NCI-H128 (cell line): ENCODE measurements at regions not wholly inside any gene's neighbourhood (a gene's known extent, or its start where the extent isn't known, plus 50 kb on each side); places are given as distances from the start of the nearest gene placed in this dataset.
"Not testable (repeated sequence)": the region's sequence is repeated elsewhere in the genome, so short reads cannot be mapped to it uniquely, and the experiment has no call there.

Experiments used
- DNase-seq: peaks from one replicate; lab custom pipeline; 2025; ENCODE audit not compliant: unreplicated experiment; lab: John Stamatoyannopoulos, UW

DNA sequence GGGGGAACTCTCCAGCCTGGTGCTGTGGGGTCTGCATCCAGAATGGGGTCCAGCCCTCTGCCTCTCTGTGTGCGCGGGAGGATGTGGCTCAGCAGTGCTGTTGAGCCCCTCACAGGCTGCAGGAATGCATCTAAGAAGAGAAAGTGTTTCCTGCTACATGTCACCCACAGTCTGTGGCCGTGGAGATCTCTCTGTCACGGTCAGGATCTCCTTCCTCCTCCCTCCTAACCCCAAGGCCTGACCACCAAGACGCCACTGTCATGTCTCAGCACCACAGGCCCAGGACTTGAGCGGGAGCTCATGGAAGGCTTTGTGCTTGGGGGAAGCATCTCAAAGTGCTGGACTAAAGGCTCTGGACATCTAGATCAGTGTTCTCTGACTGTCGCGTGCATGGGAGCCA is 90.1 kb downstream of the SREK1 start:
- no peak for DNase-seq

DNA sequence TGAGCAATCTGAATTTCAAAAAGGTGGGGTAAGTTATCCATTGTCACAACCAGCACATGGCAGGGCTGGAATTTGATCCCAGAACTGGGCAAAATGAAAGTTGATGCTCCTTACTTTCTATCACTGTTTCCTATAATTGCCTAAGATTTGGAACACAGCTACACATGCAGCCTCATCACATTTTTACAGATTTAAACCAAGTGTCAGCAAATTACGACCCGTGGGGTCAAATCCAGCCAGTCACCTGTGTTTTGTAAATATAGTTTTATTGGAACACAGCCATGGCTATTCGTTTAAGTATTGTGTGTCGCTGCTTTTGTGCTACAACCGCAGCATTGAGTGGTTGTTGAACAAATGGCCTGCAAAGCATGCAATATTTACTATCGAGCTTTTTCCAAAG is 94.3 kb downstream of the SREK1 start:
- no peak for DNase-seq

DNA sequence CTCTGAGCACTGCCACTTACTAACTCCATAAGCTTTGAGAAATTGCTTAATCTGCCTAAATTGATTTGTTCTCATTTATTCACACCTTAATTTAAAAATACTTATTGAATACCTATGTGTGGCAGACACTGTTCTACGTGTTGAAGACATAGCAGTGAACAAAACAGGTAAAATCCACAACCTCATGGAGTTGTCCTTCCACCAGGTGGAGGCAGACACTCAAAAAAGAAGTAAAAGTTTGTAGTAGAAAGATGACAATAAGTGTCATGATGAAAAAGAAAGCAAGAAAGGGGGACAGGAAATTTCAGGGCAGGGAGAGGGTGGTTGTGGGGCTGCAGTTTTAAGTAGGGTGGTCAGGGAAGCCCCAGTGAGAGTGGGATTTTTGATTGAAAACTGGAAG is 94.9 kb downstream of the SREK1 start:
- no peak for DNase-seq

DNA sequence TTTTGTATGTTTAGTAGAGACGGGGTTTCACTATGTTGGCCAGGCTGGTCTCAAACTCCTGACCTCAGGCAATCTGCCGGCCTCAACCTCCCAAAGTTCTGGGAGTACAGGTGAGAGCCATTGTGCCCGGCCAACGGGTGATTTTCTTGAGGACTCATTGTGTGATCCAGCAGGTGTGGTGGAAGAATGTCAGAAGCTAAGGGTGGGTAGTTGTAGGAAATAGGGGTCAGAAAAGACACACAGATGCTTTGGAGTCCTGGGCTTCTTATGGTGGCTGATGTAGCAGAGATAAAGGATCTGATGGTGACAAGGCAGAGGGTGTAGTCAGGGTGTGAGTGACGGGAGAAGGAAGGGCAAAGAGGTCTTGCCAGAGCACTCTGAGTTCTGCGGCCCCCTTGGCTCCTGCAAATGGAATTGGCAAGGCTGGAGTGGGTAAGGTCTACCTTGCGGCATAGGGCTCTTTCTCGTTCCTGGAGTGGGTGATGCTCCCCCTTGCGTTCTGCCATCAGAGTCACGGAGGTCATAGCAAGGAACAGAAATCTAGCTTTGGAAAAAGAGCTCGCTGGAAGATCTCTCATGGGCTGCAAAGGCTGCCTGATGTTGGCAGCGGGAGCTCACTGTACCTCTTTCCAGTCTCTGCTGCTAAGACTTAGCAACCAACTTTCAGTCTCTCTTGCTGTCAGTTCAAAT is 97.2 kb downstream of the SREK1 start:
- no peak for DNase-seq

DNA sequence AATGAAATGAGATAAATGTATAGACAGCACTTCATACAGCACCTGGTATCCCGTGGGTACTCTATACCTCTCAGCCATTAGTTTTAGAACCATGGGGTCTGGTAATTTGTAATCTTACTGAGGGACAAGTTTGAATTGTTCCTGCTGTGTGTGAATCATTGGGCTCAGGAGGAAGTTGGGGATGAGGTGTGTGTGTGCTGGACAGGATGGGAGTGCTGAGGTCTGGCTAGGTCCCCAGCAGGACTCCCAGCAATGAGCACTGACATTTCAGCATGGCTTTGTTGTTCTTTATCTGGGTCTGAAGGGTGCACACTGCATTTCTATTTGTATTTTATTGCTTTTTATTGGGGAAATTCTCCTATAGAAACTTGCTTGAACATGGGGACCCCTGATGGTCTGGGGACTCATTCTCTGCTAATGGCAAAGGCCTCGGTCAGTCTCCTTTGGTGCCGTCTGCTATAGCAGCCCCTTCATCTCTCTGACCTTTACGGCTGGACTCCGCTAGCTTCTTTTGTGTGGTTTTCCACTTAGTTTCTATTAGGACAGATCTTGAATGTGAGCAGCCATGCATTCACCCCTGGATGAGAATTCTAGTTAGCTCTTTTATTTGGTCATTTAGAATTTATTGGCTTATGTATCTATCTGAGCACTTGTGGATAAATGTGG is 98.1 kb downstream of the SREK1 start:
- no peak for DNase-seq

DNA sequence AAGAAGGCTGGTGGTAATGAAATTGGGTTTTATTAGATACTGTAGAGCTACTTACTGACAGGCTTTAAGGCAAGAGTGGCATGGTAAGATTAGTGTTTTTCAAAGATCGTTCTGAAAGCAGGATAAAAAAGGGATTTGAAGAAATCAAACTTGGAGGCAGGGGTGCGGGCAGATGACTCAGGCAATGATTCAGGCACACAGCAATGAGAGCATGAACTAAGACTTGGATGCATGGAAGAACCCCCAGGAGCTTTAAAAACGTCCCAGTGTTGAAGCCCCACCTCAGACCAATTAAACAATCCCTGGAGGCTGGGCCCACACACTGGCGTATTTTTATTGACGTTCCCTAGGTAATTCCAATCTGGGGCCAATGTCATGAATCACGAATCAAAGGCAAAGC is 102.5 kb downstream of the SREK1 start:
- DNase-seq = no peak

DNA sequence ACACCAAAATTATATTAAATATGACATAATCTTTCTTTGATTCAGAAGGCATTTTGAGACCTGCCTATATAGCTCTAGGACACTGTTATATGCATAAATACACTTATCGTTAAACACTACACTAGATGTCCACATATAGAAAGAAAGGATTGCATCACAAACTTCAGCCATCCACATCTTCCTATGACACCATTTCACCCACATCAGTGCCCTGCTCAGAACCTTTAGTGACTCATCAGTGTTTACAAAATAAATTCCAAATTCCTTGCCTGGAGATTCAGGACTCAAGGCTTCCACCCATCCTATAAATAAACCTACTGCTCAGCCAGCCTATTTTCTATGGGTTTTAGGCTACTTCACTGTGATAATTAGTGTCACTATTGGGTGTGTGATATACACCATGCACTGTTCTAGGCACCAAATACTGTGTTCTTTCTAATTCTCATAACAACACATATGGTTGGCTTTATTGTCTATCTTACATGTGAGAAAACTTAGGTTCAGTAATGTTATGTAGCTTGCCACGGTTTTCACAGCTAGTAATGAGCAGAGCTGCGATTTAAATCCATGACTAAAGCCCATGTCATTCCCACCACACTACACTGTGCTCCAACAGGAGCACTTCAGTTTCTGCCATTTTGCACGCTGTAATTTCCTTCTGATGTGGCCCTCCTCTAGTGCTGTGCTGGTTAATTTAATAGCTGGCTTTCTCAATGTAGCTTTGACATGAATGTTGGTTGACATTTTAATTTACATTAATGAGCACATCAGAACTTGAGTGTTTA is 103.3 kb downstream of the SREK1 start:
- no peak for DNase-seq

DNA sequence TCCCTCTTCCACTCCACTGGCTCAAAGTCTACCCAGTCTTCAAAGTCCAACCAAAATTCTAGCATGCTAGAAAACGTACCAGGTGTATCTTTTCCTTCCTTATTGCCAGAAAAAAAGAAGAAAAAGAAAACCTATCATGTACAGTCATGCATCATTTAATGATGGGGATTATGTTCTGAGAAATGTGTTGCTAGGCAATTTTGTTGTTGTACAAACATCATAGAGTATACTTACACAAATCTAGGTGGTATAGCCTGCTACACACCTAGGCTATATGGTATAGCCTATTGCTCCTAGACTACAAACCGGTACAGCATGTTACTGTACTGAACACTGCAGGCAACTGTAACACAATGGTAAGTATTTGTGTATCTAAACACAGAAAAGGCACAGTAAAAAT is 104.8 kb downstream of the SREK1 start:
- no peak for DNase-seq

DNA sequence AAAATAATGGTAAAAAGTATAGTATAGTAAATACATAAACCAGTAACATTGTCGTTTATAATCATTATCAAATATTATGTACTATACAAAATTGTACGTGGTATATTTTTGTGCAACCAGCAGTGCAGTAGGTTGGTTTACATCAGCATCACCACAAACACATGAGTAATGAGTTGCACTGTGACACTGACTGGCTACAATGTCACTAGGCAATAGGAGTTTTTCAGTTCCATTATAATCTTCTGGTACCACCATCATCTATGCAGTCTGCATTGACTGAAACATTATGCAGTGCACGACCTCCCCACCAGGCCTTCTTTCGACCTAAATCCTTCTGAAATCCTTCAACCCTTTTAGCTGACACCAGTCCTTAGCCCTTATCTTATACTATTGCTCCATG is 105.8 kb downstream of the SREK1 start:
- no peak for DNase-seq

DNA sequence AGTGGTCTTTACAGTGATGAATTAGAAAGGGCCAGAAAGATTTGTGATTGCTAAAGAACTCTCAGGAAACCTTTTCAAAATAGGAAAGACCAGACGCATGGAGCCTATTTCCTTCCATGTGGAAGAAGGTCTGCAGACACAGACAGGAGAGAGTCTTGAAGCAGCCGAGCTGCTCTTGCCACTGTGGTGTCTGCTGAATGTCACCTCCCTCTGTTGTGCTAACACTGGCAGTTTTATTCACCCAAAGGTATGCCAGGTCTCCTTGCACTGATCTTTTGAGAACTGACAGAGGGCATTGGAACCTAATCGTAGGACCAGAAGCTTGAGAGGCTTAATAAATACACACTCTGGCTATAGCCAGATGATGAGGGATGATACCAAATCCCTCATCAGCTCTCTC is 108.7 kb downstream of the SREK1 start:
- no peak for DNase-seq

DNA sequence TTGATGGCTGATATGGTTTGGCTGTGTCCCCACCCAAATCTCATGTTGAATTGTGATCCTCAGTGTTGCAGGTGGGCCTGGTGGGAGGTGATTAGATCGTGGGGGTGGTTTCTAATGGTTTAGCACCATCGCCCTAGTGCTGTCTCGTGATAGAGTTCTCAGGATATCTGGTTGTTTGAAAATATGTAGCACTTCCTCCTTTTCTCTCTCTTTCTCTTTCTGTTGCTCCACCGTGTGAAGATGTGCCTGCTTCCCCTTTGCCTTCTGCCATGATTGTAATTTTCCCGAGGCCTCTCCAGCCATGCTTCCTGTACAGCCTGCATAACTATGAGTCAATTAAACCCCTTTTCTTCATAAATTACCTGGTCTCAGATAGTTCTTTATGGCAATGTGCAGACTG is 111.6 kb downstream of the SREK1 start:
- no peak for DNase-seq

DNA sequence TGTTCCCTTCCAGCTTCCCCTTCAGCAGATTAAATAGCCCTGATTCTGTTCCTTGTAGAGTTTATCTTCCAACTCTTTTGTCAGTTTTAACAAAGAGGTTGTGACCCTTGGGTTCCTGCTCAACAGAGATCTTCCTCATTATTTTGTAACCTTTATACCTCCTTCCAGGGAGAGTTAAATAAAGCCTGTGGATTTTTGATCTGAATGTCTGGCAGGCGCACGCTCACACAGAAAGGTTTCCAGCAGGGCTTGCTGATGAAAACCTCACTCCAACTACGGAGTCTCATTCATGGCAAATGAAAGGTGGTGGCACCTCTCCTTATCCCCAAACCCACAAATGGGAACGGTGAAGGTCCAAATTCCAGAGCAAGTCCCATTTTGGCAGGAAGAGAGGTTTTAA is 129.0 kb downstream of the SREK1 start:
- DNase-seq = no peak

DNA sequence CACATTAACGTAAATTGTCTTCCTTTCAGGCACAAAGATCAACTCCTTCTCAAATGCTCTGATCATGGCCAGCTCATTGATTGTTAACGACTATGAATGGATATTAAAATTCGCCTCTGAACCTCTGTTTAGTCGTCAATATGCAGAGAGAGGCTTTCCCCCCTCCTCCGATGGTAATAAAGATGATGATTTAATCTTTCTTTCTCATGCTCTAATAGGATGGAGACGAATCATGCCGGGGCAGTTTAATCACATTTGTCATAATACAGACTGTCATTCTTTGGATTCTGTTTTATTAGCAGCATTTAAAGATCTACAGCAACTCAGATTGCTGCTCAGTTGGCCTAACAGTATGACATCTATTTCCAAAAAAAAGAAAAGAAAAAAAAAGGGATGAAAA is 132.9 kb downstream of the SREK1 start:
- no peak for DNase-seq

DNA sequence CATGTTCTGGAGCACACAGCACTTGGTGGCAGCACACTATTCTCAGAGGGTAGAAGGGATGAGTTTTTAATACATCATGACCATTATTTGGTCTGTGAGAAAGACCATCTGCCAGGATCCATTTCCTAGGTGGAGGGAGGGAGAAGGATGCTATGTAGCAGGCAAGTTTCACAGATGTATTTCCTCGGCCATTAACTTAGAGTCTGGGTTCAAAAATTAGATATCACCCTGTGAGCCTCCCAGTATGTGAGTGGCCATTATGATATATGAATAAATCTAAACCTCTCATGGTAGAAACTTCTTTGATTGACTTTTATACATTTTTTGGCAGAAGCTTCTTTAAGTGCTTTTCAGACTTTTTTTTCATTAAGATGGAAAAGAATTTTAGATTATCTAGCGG is 133.9 kb downstream of the SREK1 start:
- no peak for DNase-seq

DNA sequence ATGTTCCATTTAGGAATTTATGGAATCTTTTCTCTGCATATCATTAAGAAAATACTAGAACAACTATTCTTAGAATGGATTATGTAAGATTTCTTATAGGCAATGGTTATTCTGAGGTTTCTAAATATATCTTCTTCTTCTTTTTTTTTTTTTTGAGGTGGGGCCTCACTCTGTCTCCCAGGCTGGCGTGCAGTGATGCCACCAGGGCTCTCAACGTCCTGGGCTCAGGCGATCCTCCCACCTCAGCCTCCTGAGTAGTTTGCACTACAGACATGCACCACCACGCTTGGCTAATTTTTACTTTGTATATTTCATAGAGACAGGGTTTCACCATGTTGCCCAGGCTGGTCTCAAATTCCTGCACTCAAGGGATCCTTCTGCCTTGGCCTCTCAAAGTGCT is 137.2 kb downstream of the SREK1 start:
- no peak for DNase-seq

DNA sequence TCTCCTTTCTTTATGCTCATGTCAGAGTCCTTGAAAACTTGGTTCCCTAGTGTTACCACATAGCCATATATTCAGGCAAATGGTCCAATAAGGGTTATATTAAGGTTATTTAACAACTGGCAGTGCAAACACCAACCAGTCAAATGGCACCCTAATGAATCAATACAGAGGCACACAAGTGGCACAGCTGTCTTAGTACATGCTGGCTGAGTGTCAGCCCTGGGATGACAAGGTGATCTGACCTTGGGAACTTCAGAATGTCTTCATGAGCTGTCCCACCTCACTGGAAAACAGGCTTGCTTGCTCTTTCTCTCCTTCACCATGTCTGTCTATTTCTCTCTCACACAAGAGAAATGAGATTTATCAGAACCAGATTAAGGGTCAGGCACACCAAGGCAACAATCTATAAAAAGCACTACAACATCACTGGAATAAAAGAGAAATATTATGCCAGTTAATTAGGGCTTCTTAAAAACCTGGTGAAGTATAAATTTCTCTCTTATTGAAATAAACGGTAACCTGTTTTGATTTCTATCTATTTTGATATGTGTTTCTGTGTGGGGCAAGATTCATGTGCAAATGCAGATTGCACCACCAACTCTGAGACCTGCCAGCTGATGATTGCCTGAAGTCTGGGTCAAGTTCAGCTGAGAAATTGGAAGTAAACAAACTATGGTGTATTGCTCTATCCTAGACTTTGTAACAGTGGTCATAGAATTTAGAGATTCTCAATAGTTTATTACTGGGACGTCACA is 140.7 kb downstream of the SREK1 start:
- DNase-seq = no peak

DNA sequence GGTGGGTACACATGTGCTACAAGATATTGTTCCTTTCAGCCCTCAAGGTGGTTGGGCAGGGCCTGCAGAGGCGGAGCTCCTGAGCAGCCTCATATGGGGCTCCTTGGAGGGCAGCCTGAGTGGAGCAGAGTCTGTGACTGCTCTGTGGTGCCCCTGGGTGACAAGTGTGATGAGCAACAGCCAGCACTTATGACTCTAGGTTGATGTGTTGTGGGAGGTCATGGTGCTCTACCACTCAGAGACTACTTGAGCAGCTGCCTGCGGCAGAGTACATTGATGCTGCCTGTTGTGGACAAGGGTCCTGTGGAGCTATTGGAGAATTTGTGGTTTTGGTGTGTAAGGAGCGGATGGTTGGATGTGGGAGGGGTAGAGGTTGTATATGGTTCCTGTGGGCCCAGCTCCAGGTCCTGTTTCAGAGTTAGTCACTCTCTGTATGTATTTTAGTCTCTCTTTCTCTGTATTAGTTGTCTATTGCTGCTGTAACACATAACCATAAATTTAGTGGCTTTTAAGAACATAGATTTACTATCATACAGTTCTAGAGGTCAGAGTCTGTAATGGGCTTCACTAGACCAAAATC is 141.3 kb downstream of the SREK1 start:
- DNase-seq = no peak

DNA sequence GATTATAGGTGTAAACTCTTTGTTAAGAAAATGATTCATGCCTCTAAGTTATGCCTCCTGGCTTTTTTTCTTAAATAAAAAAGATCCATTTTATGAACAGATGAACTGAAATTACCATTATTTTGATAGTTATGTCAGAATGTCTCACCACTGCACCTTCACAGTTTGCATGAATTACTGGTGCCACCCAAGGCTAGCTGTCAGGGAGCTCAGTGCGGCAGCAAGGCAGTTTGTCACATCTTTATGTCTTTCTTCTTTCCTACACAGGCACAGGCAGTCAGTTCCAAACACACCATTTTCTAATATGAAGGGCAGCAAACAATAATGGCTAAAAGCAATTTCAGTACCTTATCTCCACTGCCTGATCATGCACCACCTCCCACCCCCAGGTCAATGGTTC is 147.7 kb downstream of the SREK1 start:
- DNase-seq = no peak

DNA sequence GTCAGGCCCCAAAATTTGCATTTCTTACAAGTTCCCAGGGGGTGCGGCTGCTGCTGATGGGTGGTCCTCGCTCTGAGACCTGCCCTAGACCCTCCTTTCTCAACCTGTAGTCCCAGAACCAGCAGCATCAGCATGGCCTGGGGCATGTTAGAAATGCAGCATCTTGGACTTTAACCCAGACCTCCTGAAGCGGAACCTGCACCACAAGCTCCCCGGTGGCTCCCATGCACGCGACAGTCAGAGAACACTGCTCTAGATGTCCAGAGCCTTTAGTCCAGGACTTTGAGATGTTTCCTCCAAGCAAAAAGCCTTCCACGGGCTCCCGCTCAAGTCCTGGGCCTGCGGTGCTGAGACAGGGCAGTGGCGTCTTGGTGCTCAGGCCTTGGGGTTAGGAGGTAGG is 149.8 kb downstream of the SREK1 start:
- not testable (repeated sequence) for DNase-seq

DNA sequence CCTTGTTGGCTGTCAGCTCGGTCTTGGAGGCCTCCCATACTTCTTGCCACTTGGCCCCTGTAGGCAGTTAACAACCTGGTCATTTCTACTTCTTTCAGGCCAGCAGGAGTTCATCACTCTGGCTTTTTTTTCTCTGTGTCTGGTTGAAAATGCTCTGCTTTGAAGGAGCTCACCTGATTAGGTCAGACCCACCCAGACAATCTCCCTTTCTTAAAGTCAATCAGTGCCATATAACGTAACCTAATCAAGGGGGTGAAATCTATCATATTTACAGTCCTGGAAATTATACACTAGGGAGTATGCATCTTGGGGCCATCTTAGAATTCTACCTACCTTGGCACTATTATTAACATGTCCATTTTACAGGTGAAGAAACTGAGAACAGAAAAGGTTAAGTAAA is 155.4 kb downstream of the SREK1 start:
- DNase-seq = no peak

DNA sequence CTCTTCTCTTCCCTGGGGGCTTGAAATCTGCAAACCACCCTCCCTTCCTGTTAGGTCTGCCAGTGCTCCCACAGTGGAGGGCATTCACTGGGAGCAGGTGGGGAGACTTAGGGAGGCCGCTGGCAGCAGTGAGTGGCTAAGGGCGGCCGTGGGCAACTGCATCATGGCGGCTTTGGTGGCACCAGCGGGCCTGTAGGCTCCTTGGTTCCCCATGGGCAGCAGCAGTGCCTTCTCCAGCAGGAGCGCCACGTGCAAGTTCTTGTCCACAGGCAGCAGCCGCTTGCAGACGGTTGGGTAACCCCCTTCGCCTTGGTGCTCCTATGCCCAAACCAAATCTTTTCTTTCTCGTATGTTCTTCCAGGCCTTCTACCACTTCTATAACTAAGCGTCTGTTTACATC is 158.2 kb downstream of the SREK1 start:
- no peak for DNase-seq
